ENCODE measurements at regions not wholly inside any gene's neighbourhood (a gene's known extent, or its start where the extent isn't known, plus 50 kb on each side); places are given as distances from the start of the nearest gene placed in this dataset.

GRCh38 chr2:9756692-9757250 is 86.5 kb upstream of the TAF1B start:
- no peak for DNase-seq (ENCODE audit: insufficient read length, low spot score)
- TF ChIP-seq, protein P1, sequence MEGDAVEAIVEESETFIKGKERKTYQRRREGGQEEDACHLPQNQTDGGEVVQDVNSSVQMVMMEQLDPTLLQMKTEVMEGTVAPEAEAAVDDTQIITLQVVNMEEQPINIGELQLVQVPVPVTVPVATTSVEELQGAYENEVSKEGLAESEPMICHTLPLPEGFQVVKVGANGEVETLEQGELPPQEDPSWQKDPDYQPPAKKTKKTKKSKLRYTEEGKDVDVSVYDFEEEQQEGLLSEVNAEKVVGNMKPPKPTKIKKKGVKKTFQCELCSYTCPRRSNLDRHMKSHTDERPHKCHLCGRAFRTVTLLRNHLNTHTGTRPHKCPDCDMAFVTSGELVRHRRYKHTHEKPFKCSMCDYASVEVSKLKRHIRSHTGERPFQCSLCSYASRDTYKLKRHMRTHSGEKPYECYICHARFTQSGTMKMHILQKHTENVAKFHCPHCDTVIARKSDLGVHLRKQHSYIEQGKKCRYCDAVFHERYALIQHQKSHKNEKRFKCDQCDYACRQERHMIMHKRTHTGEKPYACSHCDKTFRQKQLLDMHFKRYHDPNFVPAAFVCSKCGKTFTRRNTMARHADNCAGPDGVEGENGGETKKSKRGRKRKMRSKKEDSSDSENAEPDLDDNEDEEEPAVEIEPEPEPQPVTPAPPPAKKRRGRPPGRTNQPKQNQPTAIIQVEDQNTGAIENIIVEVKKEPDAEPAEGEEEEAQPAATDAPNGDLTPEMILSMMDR (IDR thresholded peaks at IDR 0.05; ENCODE audit: insufficient read depth, missing control alignments), result no peak
- no peak for FAIRE-seq

GRCh38 chr2:9757501-9758264 is 85.6 kb upstream of the TAF1B start:
- DNase-seq (ENCODE audit: insufficient read length, low spot score) (no peak), FAIRE-seq (no peak)
- TF ChIP-seq, protein P1 (IDR thresholded peaks at IDR 0.05; ENCODE audit: insufficient read depth, missing control alignments), result no peak

DNA sequence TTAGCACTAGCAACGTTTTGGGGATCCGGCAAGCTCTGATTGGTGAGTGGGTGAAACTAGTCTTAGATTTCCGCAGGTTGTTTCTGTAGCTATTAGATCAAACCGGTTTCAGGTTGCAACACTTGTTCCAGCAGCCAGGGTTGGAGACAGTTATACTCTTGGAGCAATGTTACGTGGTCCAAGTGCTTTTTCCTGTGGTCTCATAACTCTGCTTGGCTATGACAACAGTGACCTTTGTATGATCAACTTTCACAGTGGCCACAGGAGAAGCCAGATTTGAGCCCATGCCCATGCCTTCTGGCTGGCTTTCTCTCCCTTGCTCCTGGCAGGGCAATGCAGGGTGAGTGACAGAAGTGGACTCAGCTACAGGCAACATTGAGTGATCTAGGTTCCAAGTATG is 84.5 kb upstream of the TAF1B start:
- TF ChIP-seq, protein P1 (IDR thresholded peaks at IDR 0.05; ENCODE audit: insufficient read depth, missing control alignments), result no peak
- no peak for DNase-seq (ENCODE audit: insufficient read length, low spot score)
- FAIRE-seq, result no peak

DNA sequence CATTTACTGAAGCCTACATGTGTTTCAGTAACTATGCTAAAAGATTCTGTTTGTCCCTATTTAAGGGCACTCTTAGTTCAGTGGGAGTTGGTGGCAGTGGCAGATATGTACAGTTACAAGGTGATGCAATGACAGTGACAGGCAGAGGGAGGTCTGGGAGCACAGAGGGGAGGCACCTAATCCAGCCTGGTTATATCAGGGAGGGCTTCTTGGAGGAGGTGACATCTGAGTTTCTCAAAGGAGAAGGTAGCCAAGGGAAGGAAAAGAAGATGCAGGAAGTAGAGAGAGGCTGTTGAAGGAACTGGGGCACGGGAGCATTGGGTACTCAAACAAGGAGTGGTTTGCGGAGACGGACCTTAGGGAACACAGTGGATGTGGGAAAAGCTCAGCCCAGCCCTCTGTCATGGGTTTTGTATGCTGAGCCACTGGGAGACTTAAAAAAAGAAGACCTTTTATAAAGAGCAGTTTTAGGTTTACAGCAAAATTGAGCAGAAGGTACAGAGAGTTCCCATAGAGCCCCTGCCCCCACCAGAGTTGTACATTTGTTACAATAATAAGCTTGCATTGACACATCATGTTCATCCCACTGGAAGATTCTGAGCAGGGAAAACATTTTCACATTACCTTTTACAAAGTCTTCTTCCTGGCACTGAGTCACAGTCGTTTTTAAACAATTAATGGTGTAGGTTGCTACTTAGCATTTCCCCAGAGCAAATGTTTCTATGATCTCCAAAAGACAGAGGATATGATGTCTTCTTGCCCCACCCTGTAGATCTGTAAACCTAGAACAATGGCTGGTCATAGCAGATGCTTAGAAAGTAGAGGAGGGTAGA is 83.0 kb upstream of the TAF1B start:
- FAIRE-seq (no peak), DNase-seq (ENCODE audit: insufficient read length, low spot score) (no peak)
- TF ChIP-seq, protein P1 (IDR thresholded peaks at IDR 0.05; ENCODE audit: insufficient read depth, missing control alignments), result no peak

GRCh38 chr2:9760902-9761228 is 82.4 kb upstream of the TAF1B start:
- DNase-seq (ENCODE audit: insufficient read length, low spot score) (no peak), FAIRE-seq (no peak)
- TF ChIP-seq, protein P1 (IDR thresholded peaks at IDR 0.05; ENCODE audit: insufficient read depth, missing control alignments), result no peak

GRCh38 chr2:9761577-9761976 is 81.7 kb upstream of the TAF1B start:
- TF ChIP-seq, protein P1 (IDR thresholded peaks at IDR 0.05; ENCODE audit: insufficient read depth, missing control alignments), result no peak
- FAIRE-seq (no peak), DNase-seq (ENCODE audit: insufficient read length, low spot score) (no peak)

Measured in D721Med (cell line).